ENCODE measurements at regions not wholly inside any gene's neighbourhood (a gene's known extent, or its start where the extent isn't known, plus 50 kb on each side); places are given as distances from the start of the nearest gene placed in this dataset.

GRCh38 chr4:117327491-117327890 is 242.1 kb upstream of the TRAM1L1 start:
- no peak for DNase-seq

- DNase-seq, result no peak
These were observed 243.0 kb upstream of the TRAM1L1 start for GRCh38 chr4:117328333-117328732.

GRCh38 chr4:117331817-117332216 is 246.4 kb upstream of the TRAM1L1 start:
- DNase-seq, result no peak

GRCh38 chr4:117334451-117335188 is 249.2 kb upstream of the TRAM1L1 start:
- no peak for DNase-seq

- DNase-seq, result no peak
These were observed 272.1 kb upstream of the TRAM1L1 start for GRCh38 chr4:117357437-117357836.

GRCh38 chr4:117357866-117358265 is 272.5 kb upstream of the TRAM1L1 start:
- DNase-seq, result no peak

- DNase-seq, result no peak
These were observed 285.7 kb upstream of the TRAM1L1 start for GRCh38 chr4:117370944-117371668.

GRCh38 chr4:117375101-117375500 is 289.7 kb upstream of the TRAM1L1 start:
- DNase-seq, result no peak

- no peak for DNase-seq
These were observed 291.3 kb upstream of the TRAM1L1 start for GRCh38 chr4:117376692-117377091.

GRCh38 chr4:117378942-117379341 is 293.6 kb upstream of the TRAM1L1 start:
- DNase-seq, result no peak

- no peak for DNase-seq
These were observed 298.1 kb upstream of the TRAM1L1 start for GRCh38 chr4:117383468-117383867.

- DNase-seq, result no peak
These were observed 300.1 kb upstream of the TRAM1L1 start for GRCh38 chr4:117385526-117385925.

GRCh38 chr4:117387072-117387471 is 301.7 kb upstream of the TRAM1L1 start:
- no peak for DNase-seq

GRCh38 chr4:117400039-117400835 is 314.9 kb upstream of the TRAM1L1 start:
- DNase-seq, result peak; percentile 57

- DNase-seq, result no peak
These were observed 327.3 kb upstream of the TRAM1L1 start for GRCh38 chr4:117412661-117413060.

- no peak for DNase-seq
These were observed 332.5 kb upstream of the TRAM1L1 start for GRCh38 chr4:117417856-117418255.

- DNase-seq, result no peak
These were observed 335.6 kb upstream of the TRAM1L1 start for GRCh38 chr4:117420948-117421347.

GRCh38 chr4:117421706-117422105 is 336.3 kb upstream of the TRAM1L1 start:
- DNase-seq, result no peak

GRCh38 chr4:117422297-117422696 is 336.9 kb upstream of the TRAM1L1 start:
- DNase-seq, result no peak

GRCh38 chr4:117425636-117426035 is 340.3 kb upstream of the TRAM1L1 start:
- no peak for DNase-seq

- DNase-seq, result no peak
These were observed 343.2 kb upstream of the TRAM1L1 start for GRCh38 chr4:117428536-117428935.

GRCh38 chr4:117429061-117429460 is 343.7 kb upstream of the TRAM1L1 start:
- DNase-seq, result no peak

- DNase-seq, result no peak
These were observed 344.1 kb upstream of the TRAM1L1 start for GRCh38 chr4:117429506-117429905.

GRCh38 chr4:117434424-117434823 is 349.0 kb upstream of the TRAM1L1 start:
- no peak for DNase-seq

Measured in NCI-H226 (cell line).